ENCODE measurements at regions not wholly inside any gene's neighbourhood (a gene's known extent, or its start where the extent isn't known, plus 50 kb on each side); places are given as distances from the start of the nearest gene placed in this dataset.

DNA sequence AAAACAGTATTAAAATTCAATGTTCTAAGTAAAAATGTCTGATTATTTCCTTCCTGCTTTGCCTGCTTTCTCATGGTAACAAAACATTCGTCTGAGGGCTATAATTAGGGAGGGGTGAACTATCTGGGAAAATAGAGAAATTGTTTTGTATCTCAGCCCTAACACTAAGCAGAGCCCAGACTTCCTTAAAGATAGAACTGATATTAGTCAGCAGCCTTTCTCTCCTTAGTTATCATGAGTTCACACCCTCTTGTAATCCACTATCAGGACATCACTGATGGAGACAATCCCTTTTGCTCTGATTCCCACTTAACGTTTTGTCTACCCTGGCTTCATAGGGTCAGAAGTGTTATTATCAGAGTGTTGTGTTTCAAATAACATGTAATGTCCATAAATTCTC, 701.1 kb upstream of the ZEB2 start:
- Mint-ChIP-seq H3K4me3 (no peak overlapping the region), H3K4me1 (peaks cover 12% of the 10 kb centered on the region), H3K27me3 (peaks cover 2% of the 10 kb centered on the region), H3K9me3 (no peaks in the 10 kb centered on the region), H3K27ac (no peak overlapping the region), H3K36me3 (no peaks in the 10 kb centered on the region)
- ATAC-seq (ENCODE audit: low read depth) (no peak), DNase-seq (ENCODE audit: low spot score in 2 of 2) (no peak)

- Mint-ChIP-seq H3K4me1 (peaks cover 12% of the 10 kb centered on the region), H3K36me3 (no peaks in the 10 kb centered on the region), H3K9me3 (no peaks in the 10 kb centered on the region), H3K27ac (no peak overlapping the region), H3K27me3 (peaks cover 2% of the 10 kb centered on the region), H3K4me3 (no peak overlapping the region)
- no peak for ATAC-seq (ENCODE audit: low read depth)
- DNase-seq (ENCODE audit: low spot score in 2 of 2), result no peak
These were observed 700.6 kb upstream of the ZEB2 start for GRCh38 chr2:145220496-145220895.

GRCh38 chr2:145207884-145208283, 688.0 kb upstream of the ZEB2 start:
- no peak overlapping the region for H3K27ac Mint-ChIP-seq
- ATAC-seq (ENCODE audit: low read depth) (no peak), DNase-seq (ENCODE audit: low spot score in 2 of 2) (no peak)
- H3K9me3 Mint-ChIP-seq, result peaks cover 2% of the 10 kb centered on the region
- peaks cover 4% of the 10 kb centered on the region for H3K4me1 Mint-ChIP-seq
- no peaks in the 10 kb centered on the region for H3K27me3 Mint-ChIP-seq
- H3K36me3 Mint-ChIP-seq, result no peaks in the 10 kb centered on the region
- no peak overlapping the region for H3K4me3 Mint-ChIP-seq

GRCh38 chr2:145206496-145207281, 686.8 kb upstream of the ZEB2 start:
- no peak overlapping the region for H3K4me3 Mint-ChIP-seq
- H3K27ac Mint-ChIP-seq, result no peak overlapping the region
- H3K4me1 Mint-ChIP-seq, result peaks cover 4% of the 10 kb centered on the region
- H3K27me3 Mint-ChIP-seq, result no peaks in the 10 kb centered on the region
- DNase-seq (ENCODE audit: low spot score in 2 of 2) (no peak), ATAC-seq (ENCODE audit: low read depth) (no peak)
- no peaks in the 10 kb centered on the region for H3K36me3 Mint-ChIP-seq
- H3K9me3 Mint-ChIP-seq, result peaks cover 2% of the 10 kb centered on the region

- H3K27ac Mint-ChIP-seq, result no peak overlapping the region
- DNase-seq (ENCODE audit: low spot score in 2 of 2), result no peak
- peaks cover 3% of the 10 kb centered on the region for H3K4me1 Mint-ChIP-seq
- ATAC-seq (ENCODE audit: low read depth), result no peak
- H3K4me3 Mint-ChIP-seq, result no peak overlapping the region
- no peaks in the 10 kb centered on the region for H3K9me3 Mint-ChIP-seq
- no peaks in the 10 kb centered on the region for H3K27me3 Mint-ChIP-seq
- H3K36me3 Mint-ChIP-seq, result no peaks in the 10 kb centered on the region
These were observed 684.0 kb upstream of the ZEB2 start for GRCh38 chr2:145203891-145204290.

GRCh38 chr2:145199827-145200706, 680.1 kb upstream of the ZEB2 start:
- H3K27me3 Mint-ChIP-seq, result no peaks in the 10 kb centered on the region
- no peaks in the 10 kb centered on the region for H3K9me3 Mint-ChIP-seq
- no peaks in the 10 kb centered on the region for H3K36me3 Mint-ChIP-seq
- no peak overlapping the region for H3K4me3 Mint-ChIP-seq
- H3K27ac Mint-ChIP-seq, result no peak overlapping the region
- no peaks in the 10 kb centered on the region for H3K4me1 Mint-ChIP-seq
- ATAC-seq (ENCODE audit: low read depth) (no peak), DNase-seq (ENCODE audit: low spot score in 2 of 2) (no peak)

DNA sequence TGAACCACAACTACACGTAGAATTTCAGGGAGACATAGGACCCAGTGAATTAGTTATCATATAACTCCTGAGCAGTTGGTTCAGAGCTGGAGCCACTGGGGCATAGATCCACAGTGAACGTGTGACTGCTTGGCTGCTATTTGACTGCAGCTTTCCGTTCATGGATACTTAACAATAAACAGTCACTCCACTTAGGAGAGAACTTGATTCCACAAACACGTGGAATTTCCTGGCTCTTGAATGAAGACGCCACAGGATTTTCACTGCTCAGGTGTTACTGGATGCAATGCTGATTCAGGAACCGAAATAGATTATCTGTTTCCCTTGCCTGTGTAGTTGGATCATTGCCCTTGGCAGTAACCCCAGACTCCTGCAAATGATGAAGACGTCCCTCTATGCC, 679.1 kb upstream of the ZEB2 start:
- Mint-ChIP-seq H3K27me3 (no peaks in the 10 kb centered on the region), H3K27ac (no peak overlapping the region), H3K9me3 (no peaks in the 10 kb centered on the region), H3K4me3 (no peak overlapping the region), H3K4me1 (no peaks in the 10 kb centered on the region), H3K36me3 (no peaks in the 10 kb centered on the region)
- no peak for ATAC-seq (ENCODE audit: low read depth)
- no peak for DNase-seq (ENCODE audit: low spot score in 2 of 2)

- Mint-ChIP-seq H3K4me1 (no peaks in the 10 kb centered on the region), H3K27ac (no peak overlapping the region), H3K36me3 (no peaks in the 10 kb centered on the region), H3K27me3 (no peaks in the 10 kb centered on the region), H3K4me3 (no peak overlapping the region), H3K9me3 (no peaks in the 10 kb centered on the region)
- ATAC-seq (ENCODE audit: low read depth), result no peak
- no peak for DNase-seq (ENCODE audit: low spot score in 2 of 2)
These were observed 678.6 kb upstream of the ZEB2 start for GRCh38 chr2:145198555-145198954.

- H3K4me3 Mint-ChIP-seq, result no peak overlapping the region
- no peak for ATAC-seq (ENCODE audit: low read depth)
- H3K4me1 Mint-ChIP-seq, result no peaks in the 10 kb centered on the region
- DNase-seq (ENCODE audit: low spot score in 2 of 2), result no peak
- H3K27me3 Mint-ChIP-seq, result no peaks in the 10 kb centered on the region
- no peaks in the 10 kb centered on the region for H3K9me3 Mint-ChIP-seq
- H3K36me3 Mint-ChIP-seq, result no peaks in the 10 kb centered on the region
- H3K27ac Mint-ChIP-seq, result no peak overlapping the region
These were observed 678.0 kb upstream of the ZEB2 start for GRCh38 chr2:145197944-145198343.

GRCh38 chr2:145194673-145195072, 674.8 kb upstream of the ZEB2 start:
- Mint-ChIP-seq H3K27me3 (no peaks in the 10 kb centered on the region), H3K4me3 (no peak overlapping the region), H3K36me3 (no peaks in the 10 kb centered on the region), H3K4me1 (no peaks in the 10 kb centered on the region), H3K9me3 (no peaks in the 10 kb centered on the region), H3K27ac (no peak overlapping the region)
- no peak for ATAC-seq (ENCODE audit: low read depth)
- DNase-seq (ENCODE audit: low spot score in 2 of 2), result no peak

DNA sequence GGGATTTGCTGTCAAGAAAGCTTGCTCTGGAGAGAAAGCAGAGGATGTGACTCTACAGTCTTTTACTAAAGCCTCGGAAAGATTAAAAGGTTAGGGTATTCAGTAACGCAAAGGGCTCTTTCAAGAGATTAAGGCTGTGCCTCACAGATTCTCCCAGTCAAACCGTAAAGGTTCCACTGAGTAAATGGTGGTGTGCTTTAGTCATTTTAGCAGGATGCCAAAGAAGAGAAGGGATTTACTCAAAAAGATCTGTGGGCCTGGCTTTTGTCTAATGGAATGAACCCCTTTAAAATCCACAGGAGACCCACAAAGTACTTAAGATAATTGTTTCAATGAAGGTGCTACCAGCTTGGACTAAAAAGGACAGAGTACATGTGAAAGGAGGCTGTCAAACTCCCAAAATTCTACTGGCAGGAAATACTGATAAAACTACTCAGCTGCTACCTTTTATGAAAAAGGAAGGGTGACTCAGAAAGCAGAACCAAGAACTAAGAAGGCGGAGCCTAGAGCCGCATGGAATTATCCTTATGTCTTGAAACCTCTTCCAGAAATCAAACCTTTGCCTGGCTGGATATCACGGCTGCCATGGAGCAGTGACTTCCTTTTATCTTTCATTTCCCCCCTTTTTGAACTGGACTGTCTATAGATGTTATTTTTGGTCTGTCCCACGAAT, 670.2 kb upstream of the ZEB2 start:
- Mint-ChIP-seq H3K36me3 (no peaks in the 10 kb centered on the region), H3K27me3 (no peaks in the 10 kb centered on the region), H3K9me3 (no peaks in the 10 kb centered on the region), H3K27ac (no peak overlapping the region), H3K4me1 (peaks cover 8% of the 10 kb centered on the region), H3K4me3 (no peak overlapping the region)
- no peak for ATAC-seq (ENCODE audit: low read depth)
- DNase-seq (ENCODE audit: low spot score in 2 of 2), result no peak

GRCh38 chr2:145186303-145186702, 666.4 kb upstream of the ZEB2 start:
- ATAC-seq (ENCODE audit: low read depth) (no peak), DNase-seq (ENCODE audit: low spot score in 2 of 2) (no peak)
- Mint-ChIP-seq H3K4me1 (peaks cover 8% of the 10 kb centered on the region), H3K27ac (peak overlapping the region; percentile 45), H3K36me3 (no peaks in the 10 kb centered on the region), H3K4me3 (peak overlapping the region; percentile 6), H3K27me3 (no peaks in the 10 kb centered on the region), H3K9me3 (no peaks in the 10 kb centered on the region)

- DNase-seq (ENCODE audit: low spot score in 2 of 2) (no peak), ATAC-seq (ENCODE audit: low read depth) (no peak)
- Mint-ChIP-seq H3K9me3 (no peaks in the 10 kb centered on the region), H3K4me1 (peaks cover 8% of the 10 kb centered on the region), H3K27me3 (no peaks in the 10 kb centered on the region), H3K36me3 (no peaks in the 10 kb centered on the region), H3K27ac (no peak overlapping the region), H3K4me3 (no peak overlapping the region)
These were observed 665.8 kb upstream of the ZEB2 start for GRCh38 chr2:145185696-145186095.

All from memory B cell (primary cell).